Fibroblast of lung (primary cell): ENCODE measurements at regions not wholly inside any gene's neighbourhood (a gene's known extent, or its start where the extent isn't known, plus 50 kb on each side); places are given as distances from the start of the nearest gene placed in this dataset.

ENCODE experiments used
- DNase-seq, 2 donors: peaks; one replicate each; pipeline versions ENCODE4 v3.0.0 to v3.0.0-alpha.2; 2010; ENCODE audit warnings: low read depth in 2 of 2
- H2AFZ ChIP-seq: 2 replicates; pipeline ENCODE4 v1.5.1; 2012; ENCODE audit warnings: low read length, control low read depth, inconsistent platforms
- H3K27ac ChIP-seq: 2 replicates; pipeline ENCODE4 v1.5.1; 2011; ENCODE audit warnings: low read length, control low read depth; ENCODE audit not compliant: insufficient read depth
- H3K27me3 ChIP-seq: 2 replicates; pipeline ENCODE4 v1.5.1; 2011; ENCODE audit warnings: mild to moderate bottlenecking, low read length; ENCODE audit not compliant: control insufficient read depth, insufficient read depth
- H3K36me3 ChIP-seq: 2 replicates; pipeline ENCODE4 v1.5.1; 2011; ENCODE audit warnings: low read length; ENCODE audit not compliant: control insufficient read depth, insufficient read depth
- H3K4me1 ChIP-seq: 2 replicates; pipeline ENCODE4 v1.5.1; 2011; ENCODE audit warnings: low read length; ENCODE audit not compliant: control insufficient read depth, insufficient read depth; ENCODE audit errors: extremely low read depth
- H3K4me2 ChIP-seq: 2 replicates; pipeline ENCODE4 v1.5.1; 2011; ENCODE audit warnings: low read length, control low read depth; ENCODE audit not compliant: insufficient read depth; ENCODE audit errors: extremely low read depth
- H3K4me3 ChIP-seq, 4 experiments: fragments of 200-600 bp in 1 of 4; sonication (generic) in 1 of 4; replicated peaks in 1 of 4; 2 replicates each; pipeline ENCODE4 v1.5.1; 2011 to 2016; ENCODE audit warnings: low read length in 4 of 4, low read depth in 3 of 4, mild to moderate bottlenecking in 3 of 4, control low read depth in 2 of 4, inconsistent platforms in 1 of 4, mixed read lengths in 1 of 4; ENCODE audit not compliant: insufficient read depth in 1 of 4; ENCODE audit errors: control extremely low read depth in 1 of 4
- H3K79me2 ChIP-seq: 2 replicates; pipeline ENCODE4 v1.5.1; 2012; ENCODE audit warnings: mild to moderate bottlenecking, low read length, inconsistent platforms; ENCODE audit not compliant: control insufficient read depth, insufficient read depth
- H3K9ac ChIP-seq: 2 replicates; pipeline ENCODE4 v1.5.1; 2011; ENCODE audit warnings: mild to moderate bottlenecking, low read length, control low read depth; ENCODE audit not compliant: insufficient read depth
- H3K9me3 ChIP-seq: 2 replicates; pipeline ENCODE4 v1.5.1; 2012; ENCODE audit warnings: low read depth, low read length; ENCODE audit not compliant: control insufficient read depth, insufficient read depth
- H4K20me1 ChIP-seq: 2 replicates; pipeline ENCODE4 v1.5.1; 2011; ENCODE audit warnings: low read length; ENCODE audit not compliant: control insufficient read depth, insufficient read depth; ENCODE audit errors: extremely low read depth
- EZH2 ChIP-seq: IDR thresholded peaks from 2 replicates; pipeline ENCODE4 v1.5.1; 2012; ENCODE audit warnings: low read length, control low read depth, mild to moderate bottlenecking; ENCODE audit errors: missing control alignments
- TF ChIP-seq, protein P1 (sequence below), 2 donors: IDR thresholded peaks in 1 of 2; conservative IDR thresholded peaks in 1 of 2; 1 replicate in 1 of 2; 2 replicates in 1 of 2; pipeline ENCODE4 v1.5.1; 2011 to 2012; ENCODE audit warnings: low read length in 2 of 2, control low read depth in 1 of 2, inconsistent platforms in 1 of 2, low read depth in 1 of 2, mild to moderate bottlenecking in 1 of 2

DNA sequence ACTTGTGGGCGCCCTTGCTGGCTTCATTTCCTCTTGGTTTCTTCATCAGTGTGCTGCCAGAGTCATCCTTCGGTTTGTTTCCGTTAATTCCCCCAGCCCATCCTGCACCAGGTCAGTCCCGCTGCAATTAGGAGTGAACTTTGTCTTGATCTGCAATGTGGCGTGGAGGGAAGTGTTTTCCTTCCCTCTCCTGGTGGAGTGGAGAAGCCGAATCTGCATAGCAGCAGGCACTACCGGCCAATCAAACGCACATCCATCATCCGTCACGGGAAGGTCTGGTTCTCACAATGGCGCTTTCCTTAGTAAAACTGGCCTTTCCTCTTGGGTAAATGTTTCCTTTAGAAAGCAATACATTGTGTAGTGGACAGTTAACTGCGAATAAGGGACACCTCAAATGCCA lies 337.5 kb downstream of the CXCL12 start:
- peaks cover 14% of the 10 kb centered on the region for H3K27me3 ChIP-seq
- TF ChIP-seq, protein P1, sequence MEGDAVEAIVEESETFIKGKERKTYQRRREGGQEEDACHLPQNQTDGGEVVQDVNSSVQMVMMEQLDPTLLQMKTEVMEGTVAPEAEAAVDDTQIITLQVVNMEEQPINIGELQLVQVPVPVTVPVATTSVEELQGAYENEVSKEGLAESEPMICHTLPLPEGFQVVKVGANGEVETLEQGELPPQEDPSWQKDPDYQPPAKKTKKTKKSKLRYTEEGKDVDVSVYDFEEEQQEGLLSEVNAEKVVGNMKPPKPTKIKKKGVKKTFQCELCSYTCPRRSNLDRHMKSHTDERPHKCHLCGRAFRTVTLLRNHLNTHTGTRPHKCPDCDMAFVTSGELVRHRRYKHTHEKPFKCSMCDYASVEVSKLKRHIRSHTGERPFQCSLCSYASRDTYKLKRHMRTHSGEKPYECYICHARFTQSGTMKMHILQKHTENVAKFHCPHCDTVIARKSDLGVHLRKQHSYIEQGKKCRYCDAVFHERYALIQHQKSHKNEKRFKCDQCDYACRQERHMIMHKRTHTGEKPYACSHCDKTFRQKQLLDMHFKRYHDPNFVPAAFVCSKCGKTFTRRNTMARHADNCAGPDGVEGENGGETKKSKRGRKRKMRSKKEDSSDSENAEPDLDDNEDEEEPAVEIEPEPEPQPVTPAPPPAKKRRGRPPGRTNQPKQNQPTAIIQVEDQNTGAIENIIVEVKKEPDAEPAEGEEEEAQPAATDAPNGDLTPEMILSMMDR (conservative IDR thresholded peaks at IDR 0.05 in 1 of 2, IDR thresholded peaks at IDR 0.05 in 1 of 2; ENCODE audit: low read depth in 1 of 2, low read length in 2 of 2): no peak
- TF ChIP-seq EZH2: no peak
- no peaks in the 10 kb centered on the region for H3K36me3 ChIP-seq
- no peak for DNase-seq
- H4K20me1 ChIP-seq: no peaks in the 10 kb centered on the region
- H2AFZ ChIP-seq: no peak overlapping the region
- H3K4me3 ChIP-seq: no peak overlapping the region
- H3K4me2 ChIP-seq: no peak overlapping the region
- no peaks in the 10 kb centered on the region for H3K79me2 ChIP-seq
- no peak overlapping the region for H3K9ac ChIP-seq
- no peak overlapping the region for H3K27ac ChIP-seq
- no peaks in the 10 kb centered on the region for H3K9me3 ChIP-seq
- H3K4me1 ChIP-seq: no peaks in the 10 kb centered on the region

DNA sequence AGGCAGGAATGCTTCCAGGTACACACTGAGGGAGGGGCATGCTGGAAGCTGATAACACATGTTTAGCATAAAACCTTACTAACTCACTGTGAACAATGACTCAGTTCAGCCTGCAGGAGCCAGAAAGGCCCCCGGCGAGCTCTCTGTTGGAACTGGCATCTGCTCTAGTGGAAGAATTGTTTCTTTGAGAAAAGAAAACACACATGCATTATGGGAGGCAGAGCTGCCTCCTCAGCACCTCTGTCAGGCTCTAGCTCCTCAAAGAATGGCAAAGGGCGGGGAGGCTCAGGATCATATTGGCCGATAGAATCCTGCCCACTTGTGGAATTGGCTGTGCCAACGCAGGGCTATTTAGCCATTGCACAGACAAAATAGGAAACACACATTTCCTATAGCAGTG lies 338.3 kb downstream of the CXCL12 start:
- Histone ChIP-seq H3K9me3 (no peaks in the 10 kb centered on the region), H3K4me1 (no peaks in the 10 kb centered on the region), H2AFZ (no peak overlapping the region), H3K9ac (no peak overlapping the region), H3K4me2 (no peak overlapping the region), H3K4me3 (no peak overlapping the region), H3K79me2 (no peaks in the 10 kb centered on the region), H3K27ac (no peak overlapping the region), H3K27me3 (peaks cover 14% of the 10 kb centered on the region), H4K20me1 (no peaks in the 10 kb centered on the region), H3K36me3 (no peaks in the 10 kb centered on the region)
- TF ChIP-seq, protein P1 (conservative IDR thresholded peaks at IDR 0.05 in 1 of 2, IDR thresholded peaks at IDR 0.05 in 1 of 2; ENCODE audit: low read depth in 1 of 2, low read length in 2 of 2): peak; percentile 4 to 27
- no peak for TF ChIP-seq EZH2
- DNase-seq: peak in 1 of 2 donors; percentile 76

DNA sequence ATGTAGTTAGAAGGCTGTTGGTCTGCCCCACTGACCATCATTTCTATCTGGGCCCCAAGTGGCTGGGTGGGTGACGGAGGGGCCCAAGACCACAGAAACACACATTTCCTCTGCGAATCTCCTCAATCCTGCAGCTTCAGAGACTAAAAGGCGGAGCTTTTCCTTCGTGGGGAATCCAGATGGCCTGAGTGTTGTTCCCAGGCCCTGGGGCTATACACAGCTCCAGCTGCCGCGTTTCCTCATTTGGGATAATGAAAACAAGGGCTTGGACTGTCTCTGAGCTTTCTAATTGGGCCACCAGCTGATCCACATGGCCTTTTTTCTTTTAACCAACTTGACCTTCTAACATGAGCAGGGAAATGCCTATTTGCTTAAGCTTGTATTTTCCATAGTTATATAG lies 339.9 kb downstream of the CXCL12 start:
- Histone ChIP-seq H3K27me3 (peaks cover 14% of the 10 kb centered on the region), H3K4me3 (no peak overlapping the region), H3K4me1 (no peaks in the 10 kb centered on the region), H3K9me3 (no peaks in the 10 kb centered on the region), H3K9ac (no peak overlapping the region), H3K79me2 (no peaks in the 10 kb centered on the region), H3K27ac (no peak overlapping the region), H3K4me2 (no peak overlapping the region), H2AFZ (no peak overlapping the region), H3K36me3 (no peaks in the 10 kb centered on the region), H4K20me1 (no peaks in the 10 kb centered on the region)
- TF ChIP-seq, protein P1 (conservative IDR thresholded peaks at IDR 0.05 in 1 of 2, IDR thresholded peaks at IDR 0.05 in 1 of 2; ENCODE audit: low read depth in 1 of 2, low read length in 2 of 2): no peak
- TF ChIP-seq EZH2: no peak
- DNase-seq: no peak
